OCI-LY7 (cell line): ENCODE measurements at regions not wholly inside any gene's neighbourhood (a gene's known extent, or its start where the extent isn't known, plus 50 kb on each side); places are given as distances from the start of the nearest gene placed in this dataset.

Experiments
- BruUV-seq: library from RNA; stranded (reverse); fragments of 400-500 nt; replicated peaks from 2 replicates; lab custom pipeline; 2021; lab: Mats Ljungman, UMichigan
- CTCF ChIA-PET: fragments of 300-600 bp; sonication (Branson Sonifier 250); formaldehyde crosslinking; loops from one replicate; lab custom pipeline; 2022; ENCODE audit warnings: antibody characterized with exemption; ENCODE audit not compliant: unreplicated experiment; lab: Charles Lee
- POLR2A ChIA-PET: fragments of 300-600 bp; sonication (Branson Sonifier 250); formaldehyde crosslinking; loops from one replicate; lab custom pipeline; 2022; ENCODE audit warnings: antibody characterized with exemption; lab: Charles Lee
- DNase-seq: peaks from one replicate; pipeline ENCODE4 v3.0.0-alpha.2; 2015; ENCODE audit warnings: low spot score
- H2AFZ ChIP-seq: fragments of 200-600 bp; sonication (generic), shearing (Covaris generic); 2 replicates; pipeline ENCODE4 v1.6.1; 2014; ENCODE audit warnings: mild to moderate bottlenecking, antibody characterized with exemption, low read length, moderate library complexity
- H3K27ac ChIP-seq: fragments of 200-600 bp; sonication (generic); 2 replicates; pipeline ENCODE4 v1.5.1; 2014; ENCODE audit warnings: mixed run types, low read depth, mild to moderate bottlenecking, moderate library complexity, low read length, inconsistent platforms; ENCODE audit not compliant: poor library complexity, severe bottlenecking
- H3K36me3 ChIP-seq: fragments of 200-600 bp; sonication (generic); 2 replicates; pipeline ENCODE4 v1.6.1; 2014; ENCODE audit warnings: mild to moderate bottlenecking, antibody characterized with exemption, low read length, moderate library complexity, mixed read lengths; ENCODE audit not compliant: insufficient read depth
- H3K4me1 ChIP-seq: fragments of 200-600 bp; sonication (generic); 2 replicates; pipeline ENCODE4 v1.5.1; 2014; ENCODE audit warnings: mild to moderate bottlenecking, low read length; ENCODE audit not compliant: insufficient read depth, poor library complexity, severe bottlenecking
- H3K4me2 ChIP-seq: fragments of 200-600 bp; sonication (generic); 2 replicates; pipeline ENCODE4 v1.6.1; 2014; ENCODE audit warnings: mild to moderate bottlenecking, low read length
- H3K4me3 ChIP-seq: fragments of 200-600 bp; sonication (generic); 2 replicates; pipeline ENCODE4 v1.5.1; 2014; ENCODE audit warnings: mild to moderate bottlenecking, low read depth, low read length; ENCODE audit not compliant: poor library complexity, severe bottlenecking
- H3K79me2 ChIP-seq: fragments of 200-600 bp; sonication (generic); 2 replicates; pipeline ENCODE4 v1.6.1; 2016; ENCODE audit warnings: low read depth, mild to moderate bottlenecking, low read length, moderate library complexity, mixed read lengths; ENCODE audit not compliant: insufficient read depth
- H3K9me2 ChIP-seq: fragments of 200-600 bp; sonication (generic); 2 replicates; pipeline ENCODE4 v1.6.1; 2016; ENCODE audit warnings: mild to moderate bottlenecking, low read length, mixed read lengths; ENCODE audit not compliant: insufficient read depth
- H3K9me3 ChIP-seq: fragments of 200-600 bp; sonication (generic); 2 replicates; pipeline ENCODE4 v1.6.1; 2014; ENCODE audit warnings: mild to moderate bottlenecking, mixed run types, low read length, mixed read lengths
- H4K20me1 ChIP-seq: fragments of 200-600 bp; sonication (generic); 2 replicates; pipeline ENCODE4 v1.6.1; 2014; ENCODE audit warnings: mild to moderate bottlenecking, antibody characterized with exemption, low read length, moderate library complexity, mixed read lengths; ENCODE audit not compliant: insufficient read depth
- EZH2phosphoT487 ChIP-seq: fragments of 200-600 bp; sonication (generic); IDR thresholded peaks from 2 replicates; pipeline ENCODE4 v1.6.1; 2018; ENCODE audit warnings: low read depth, borderline replicate concordance, mild to moderate bottlenecking, mixed run types, antibody characterized with exemption, low read length, moderate library complexity, mixed read lengths
- intact Hi-C: fragments of 100-400 bp; cut with micrococcal nuclease; formaldehyde crosslinking; loops from one replicate; pipeline ENCODE4 v1.10.0; 2022; ENCODE audit not compliant: unreplicated experiment
- TF ChIP-seq, protein P1 (sequence below): fragments of 200-600 bp; sonication (generic); conservative IDR thresholded peaks from 2 replicates; pipeline ENCODE4 v1.5.1; 2014; ENCODE audit warnings: mild to moderate bottlenecking, antibody characterized with exemption, low read length, moderate library complexity, mixed read lengths

DNA sequence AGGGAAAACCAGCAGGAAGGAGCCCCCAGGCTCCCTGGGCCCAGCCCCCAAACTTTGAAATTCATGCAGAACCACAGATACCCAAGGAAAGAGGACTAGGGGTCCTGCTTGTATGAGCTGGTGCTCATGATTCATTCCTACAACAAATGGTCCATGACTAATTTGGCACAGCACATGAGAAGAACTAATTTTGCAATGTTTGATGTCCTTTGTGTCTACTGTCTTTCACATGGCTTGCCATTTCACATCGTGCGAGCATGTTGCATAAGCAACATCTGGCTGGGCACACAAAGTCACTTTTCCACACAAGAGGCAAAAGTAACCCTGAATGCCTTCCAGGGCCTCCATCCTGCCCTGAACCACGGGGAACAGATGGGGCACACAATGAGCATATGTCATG, 149.6 kb upstream of the APCDD1 start:
- BruUV-seq, result no TSS peak
- no peaks in the 10 kb centered on the region for H3K36me3 ChIP-seq
- H3K9me2 ChIP-seq, result no peaks in the 10 kb centered on the region
- CTCF ChIA-PET, result no interaction called here
- H3K4me3 ChIP-seq, result no peak overlapping the region
- no peaks in the 10 kb centered on the region for H4K20me1 ChIP-seq
- TF ChIP-seq, protein P1, sequence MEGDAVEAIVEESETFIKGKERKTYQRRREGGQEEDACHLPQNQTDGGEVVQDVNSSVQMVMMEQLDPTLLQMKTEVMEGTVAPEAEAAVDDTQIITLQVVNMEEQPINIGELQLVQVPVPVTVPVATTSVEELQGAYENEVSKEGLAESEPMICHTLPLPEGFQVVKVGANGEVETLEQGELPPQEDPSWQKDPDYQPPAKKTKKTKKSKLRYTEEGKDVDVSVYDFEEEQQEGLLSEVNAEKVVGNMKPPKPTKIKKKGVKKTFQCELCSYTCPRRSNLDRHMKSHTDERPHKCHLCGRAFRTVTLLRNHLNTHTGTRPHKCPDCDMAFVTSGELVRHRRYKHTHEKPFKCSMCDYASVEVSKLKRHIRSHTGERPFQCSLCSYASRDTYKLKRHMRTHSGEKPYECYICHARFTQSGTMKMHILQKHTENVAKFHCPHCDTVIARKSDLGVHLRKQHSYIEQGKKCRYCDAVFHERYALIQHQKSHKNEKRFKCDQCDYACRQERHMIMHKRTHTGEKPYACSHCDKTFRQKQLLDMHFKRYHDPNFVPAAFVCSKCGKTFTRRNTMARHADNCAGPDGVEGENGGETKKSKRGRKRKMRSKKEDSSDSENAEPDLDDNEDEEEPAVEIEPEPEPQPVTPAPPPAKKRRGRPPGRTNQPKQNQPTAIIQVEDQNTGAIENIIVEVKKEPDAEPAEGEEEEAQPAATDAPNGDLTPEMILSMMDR, result no peak
- no peak for TF ChIP-seq EZH2phosphoT487
- POLR2A ChIA-PET, result interaction anchor here (1.0 kb wide), 1 partner anchor 27 kb away, joined by 3 read pairs; no protein-coding TSS in a partner anchor
- no peak overlapping the region for H3K4me2 ChIP-seq
- no peaks in the 10 kb centered on the region for H3K79me2 ChIP-seq
- no peak overlapping the region for H2AFZ ChIP-seq
- no peaks in the 10 kb centered on the region for H3K9me3 ChIP-seq
- peaks cover 18% of the 10 kb centered on the region for H3K4me1 ChIP-seq
- DNase-seq, result no peak
- intact Hi-C loops, result no loop called here
- no peak overlapping the region for H3K27ac ChIP-seq

DNA sequence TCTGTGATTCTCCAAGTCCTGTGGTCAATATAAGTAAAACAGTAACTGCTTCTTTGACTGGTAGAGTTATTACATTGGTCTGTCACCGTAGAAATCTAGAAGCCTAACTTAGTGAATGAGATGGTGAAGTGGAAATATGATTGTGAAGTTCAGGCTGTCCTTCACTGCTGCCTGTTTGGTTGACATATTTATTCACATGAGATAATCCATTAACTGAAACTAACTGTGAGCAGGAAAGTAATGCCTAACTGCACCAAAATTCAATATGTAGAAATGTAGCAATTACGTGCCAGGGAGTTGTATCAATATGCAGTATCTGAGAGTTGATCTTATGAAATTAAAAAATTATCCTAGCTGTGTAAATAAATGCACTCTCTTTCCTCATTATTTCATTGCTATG, 147.7 kb upstream of the APCDD1 start:
- Histone ChIP-seq H3K9me2 (no peaks in the 10 kb centered on the region), H3K4me2 (no peak overlapping the region), H3K27ac (no peak overlapping the region), H4K20me1 (no peaks in the 10 kb centered on the region), H3K9me3 (no peaks in the 10 kb centered on the region), H3K36me3 (no peaks in the 10 kb centered on the region), H3K4me1 (no peaks in the 10 kb centered on the region), H2AFZ (no peak overlapping the region), H3K79me2 (no peaks in the 10 kb centered on the region), H3K4me3 (no peak overlapping the region)
- ChIA-PET POLR2A (no interaction called here), CTCF (no interaction called here)
- BruUV-seq, result no TSS peak
- intact Hi-C loops, result no loop called here
- DNase-seq, result no peak
- TF ChIP-seq EZH2phosphoT487, result no peak
- TF ChIP-seq, protein P1, result no peak

DNA sequence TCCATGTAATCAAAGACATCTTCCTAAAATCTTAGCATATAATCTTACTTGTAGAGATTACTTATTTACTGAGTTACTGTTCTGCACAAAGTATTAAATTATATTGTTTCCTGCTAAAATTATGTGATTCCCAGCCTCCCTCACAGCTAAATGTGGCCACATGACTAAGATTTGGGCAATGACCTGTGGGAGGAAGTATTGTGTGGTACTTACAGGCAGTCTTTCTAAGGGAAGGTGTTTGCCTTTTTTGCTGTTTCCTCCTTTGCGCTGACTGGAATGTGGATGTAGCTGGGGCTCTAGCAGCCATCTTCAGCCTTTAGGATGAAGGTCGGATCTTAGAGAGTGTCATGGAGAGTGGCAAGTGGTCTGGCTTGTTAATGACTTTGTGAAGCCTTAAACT, 146.3 kb upstream of the APCDD1 start:
- Histone ChIP-seq H3K9me3 (no peaks in the 10 kb centered on the region), H3K4me3 (no peak overlapping the region), H3K4me2 (no peak overlapping the region), H3K9me2 (no peaks in the 10 kb centered on the region), H2AFZ (no peak overlapping the region), H3K79me2 (no peaks in the 10 kb centered on the region), H4K20me1 (no peaks in the 10 kb centered on the region), H3K27ac (no peak overlapping the region), H3K4me1 (no peaks in the 10 kb centered on the region), H3K36me3 (no peaks in the 10 kb centered on the region)
- BruUV-seq, result no TSS peak
- intact Hi-C loops, result no loop called here
- TF ChIP-seq, protein P1, result no peak
- TF ChIP-seq EZH2phosphoT487, result no peak
- CTCF ChIA-PET, result no interaction called here
- POLR2A ChIA-PET, result interaction anchor here (0.6 kb wide), 1 partner anchor 11 kb away, joined by 4 read pairs; no protein-coding TSS in a partner anchor
- DNase-seq, result no peak
